H9 (cell line): ENCODE measurements at regions not wholly inside any gene's neighbourhood (a gene's known extent, or its start where the extent isn't known, plus 50 kb on each side); places are given as distances from the start of the nearest gene placed in this dataset.

Source experiments
- DNase-seq: peaks from one replicate; pipeline ENCODE4 v3.0.0-alpha.2; 2017
- H2AFZ ChIP-seq: one replicate; pipeline ENCODE4 v1.6.1; 2013; ENCODE audit warnings: mild to moderate bottlenecking, low read length, control low read depth, moderate library complexity
- H2AK5ac ChIP-seq: 2 replicates; pipeline ENCODE4 v1.6.1; 2013; ENCODE audit warnings: low read length, control low read depth, mixed read lengths; ENCODE audit not compliant: insufficient read length
- H2BK120ac ChIP-seq: one replicate; pipeline ENCODE4 v1.6.1; 2013; ENCODE audit warnings: low read depth, mild to moderate bottlenecking, low read length, control low read depth, inconsistent platforms; ENCODE audit not compliant: poor library complexity, severe bottlenecking
- H2BK12ac ChIP-seq: 2 replicates; pipeline ENCODE4 v1.6.1; 2013; ENCODE audit warnings: low read length, control low read depth, mixed read lengths, low read depth; ENCODE audit not compliant: insufficient read length
- H2BK15ac ChIP-seq: 2 replicates; pipeline ENCODE4 v1.6.1; 2013; ENCODE audit warnings: low read depth, low read length, control low read depth
- H2BK20ac ChIP-seq: one replicate; pipeline ENCODE4 v1.6.1; 2013; ENCODE audit warnings: low read depth, mild to moderate bottlenecking, low read length, control low read depth, inconsistent platforms; ENCODE audit not compliant: poor library complexity, severe bottlenecking
- H2BK5ac ChIP-seq: 2 replicates; pipeline ENCODE4 v1.6.1; 2013; ENCODE audit warnings: low read length, control low read depth, mixed read lengths; ENCODE audit not compliant: insufficient read length
- H3K14ac ChIP-seq: 2 replicates; pipeline ENCODE4 v1.6.1; 2013; ENCODE audit warnings: low read length, control low read depth; ENCODE audit not compliant: insufficient read depth
- H3K18ac ChIP-seq: 2 replicates; pipeline ENCODE4 v1.6.1; 2013; ENCODE audit warnings: low read depth, mild to moderate bottlenecking, mixed read lengths, low read length, control low read depth; ENCODE audit not compliant: insufficient read length
- H3K23ac ChIP-seq: 2 replicates; pipeline ENCODE4 v1.6.1; 2013; ENCODE audit warnings: low read length, control low read depth, mixed read lengths, low read depth; ENCODE audit not compliant: insufficient read length
- H3K23me2 ChIP-seq: 2 replicates; pipeline ENCODE4 v1.6.1; 2013; ENCODE audit warnings: low read depth, mild to moderate bottlenecking, mixed read lengths, low read length, control low read depth; ENCODE audit not compliant: insufficient read length, poor library complexity, severe bottlenecking
- H3K27ac ChIP-seq: 2 replicates; pipeline ENCODE4 v1.5.1; 2013; ENCODE audit warnings: low read length, control low read depth, mixed read lengths, low read depth; ENCODE audit not compliant: insufficient read length
- H3K27me3 ChIP-seq: 2 replicates; pipeline ENCODE4 v1.6.1; 2013; ENCODE audit warnings: low read length, control low read depth, inconsistent platforms; ENCODE audit not compliant: insufficient read depth
- H3K4ac ChIP-seq: 2 replicates; pipeline ENCODE4 v1.6.1; 2013; ENCODE audit warnings: low read depth, mild to moderate bottlenecking, control low read depth, inconsistent platforms, low read length, moderate library complexity
- H3K4me1 ChIP-seq: 2 replicates; pipeline ENCODE4 v1.6.1; 2013; ENCODE audit warnings: low read length, control low read depth, inconsistent platforms; ENCODE audit not compliant: insufficient read depth
- H3K4me2 ChIP-seq: 2 replicates; pipeline ENCODE4 v1.6.1; 2013; ENCODE audit warnings: low read length, control low read depth, mixed read lengths; ENCODE audit not compliant: insufficient read length, insufficient read depth
- H3K56ac ChIP-seq: 2 replicates; pipeline ENCODE4 v1.6.1; 2013; ENCODE audit warnings: low read depth, mild to moderate bottlenecking, mixed read lengths, low read length, control low read depth; ENCODE audit not compliant: insufficient read length
- H3K79me1 ChIP-seq: 2 replicates; pipeline ENCODE4 v1.6.1; 2013; ENCODE audit warnings: low read depth, mild to moderate bottlenecking, moderate library complexity, low read length, control low read depth, inconsistent platforms; ENCODE audit not compliant: insufficient read depth, poor library complexity, severe bottlenecking
- H3K79me2 ChIP-seq: 2 replicates; pipeline ENCODE4 v1.6.1; 2013; ENCODE audit warnings: low read length, control low read depth, inconsistent platforms; ENCODE audit not compliant: insufficient read depth
- H3K9ac ChIP-seq: 2 replicates; pipeline ENCODE4 v1.6.1; 2013; ENCODE audit warnings: low read length, control low read depth, mixed read lengths; ENCODE audit not compliant: insufficient read length; ENCODE audit errors: extremely low read depth
- H3K9me3 ChIP-seq: one replicate; pipeline ENCODE4 v1.6.1; 2013; ENCODE audit warnings: low read depth, low read length, inconsistent platforms; ENCODE audit not compliant: control insufficient read depth
- H3T11ph ChIP-seq: one replicate; pipeline ENCODE4 v1.6.1; 2013; ENCODE audit warnings: mild to moderate bottlenecking, low read length, control low read depth, inconsistent platforms
- H4K20me1 ChIP-seq: one replicate; pipeline ENCODE4 v1.6.1; 2013; ENCODE audit not compliant: control insufficient read depth, insufficient read length, insufficient read depth
- H4K5ac ChIP-seq: 2 replicates; pipeline ENCODE4 v1.6.1; 2013; ENCODE audit warnings: low read depth, mild to moderate bottlenecking, mixed read lengths, low read length, control low read depth; ENCODE audit not compliant: insufficient read length
- H4K8ac ChIP-seq: replicated peaks from 2 replicates; pipeline ENCODE4 v1.6.1; 2013; ENCODE audit warnings: low read length, control low read depth, mixed read lengths, low read depth; ENCODE audit not compliant: insufficient read length
- H4K91ac ChIP-seq: 2 replicates; pipeline ENCODE4 v1.6.1; 2013; ENCODE audit warnings: low read depth, mild to moderate bottlenecking, moderate library complexity, mixed read lengths, low read length, control low read depth; ENCODE audit not compliant: insufficient read length
- H3K27ac Mint-ChIP-seq, 3 experiments: 2 replicates in 2 of 3; 3 replicates in 1 of 3; pipeline ENCODE4 v1.8.0; 2020 to 2021; ENCODE audit warnings: mixed read lengths in 3 of 3, mild to moderate bottlenecking in 1 of 3, moderate library complexity in 1 of 3
- H3K27me3 Mint-ChIP-seq: 2 replicates; pipeline ENCODE4 v1.8.0; 2021; ENCODE audit warnings: low read depth, mild to moderate bottlenecking, moderate library complexity, mixed read lengths
- H3K36me3 Mint-ChIP-seq, 3 experiments: 2 replicates in 2 of 3; 3 replicates in 1 of 3; pipeline ENCODE4 v1.8.0; 2020 to 2021; ENCODE audit warnings: low read depth in 3 of 3, mixed read lengths in 3 of 3; ENCODE audit not compliant: insufficient read depth in 1 of 3
- H3K4me1 Mint-ChIP-seq, 2 experiments: 2 replicates each; pipeline ENCODE4 v1.8.0; 2020; ENCODE audit warnings: mixed read lengths in 2 of 2
- H3K4me3 Mint-ChIP-seq, 2 experiments: 2 replicates in 1 of 2; 3 replicates in 1 of 2; pipeline ENCODE4 v1.8.0; 2020 to 2021; ENCODE audit warnings: mild to moderate bottlenecking in 2 of 2, mixed read lengths in 2 of 2, moderate library complexity in 1 of 2
- H3K9me3 Mint-ChIP-seq, 2 experiments: 2 replicates in 1 of 2; 3 replicates in 1 of 2; pipeline ENCODE4 v1.8.0; 2020; ENCODE audit warnings: mild to moderate bottlenecking in 2 of 2, mixed read lengths in 2 of 2, moderate library complexity in 1 of 2
- CTCF ChIP-seq: fragments of 200-600 bp; sonication (generic); conservative IDR thresholded peaks from 3 replicates; pipeline ENCODE4 v1.8.0; 2021; ENCODE audit warnings: antibody characterized with exemption, mild to moderate bottlenecking

GRCh38 chr2:83725735-83726134 lies 733.3 kb downstream of the SUCLG1 start:
- no peaks in the 10 kb centered on the region for H3K23me2 ChIP-seq
- Mint-ChIP-seq H3K9me3 (peaks cover 0 to 4% of the 10 kb centered on the region in 2 experiments; a peak in 3 of 5 replicates), H3K36me3 (0 out of 7 replicates have a peak, but pooled peaks cover 0 to 13% (median 0%) of the 10 kb centered on the region in 3 experiments), H3K4me3 (no peak overlapping the region), H3K27ac (no peak overlapping the region), H3K27me3 (no peaks in the 10 kb centered on the region), H3K4me1 (no peaks in the 10 kb centered on the region)
- H3K18ac ChIP-seq: no peak overlapping the region
- no peaks in the 10 kb centered on the region for H3K27me3 ChIP-seq
- no peak overlapping the region for H3K9ac ChIP-seq
- no peak overlapping the region for H4K91ac ChIP-seq
- H3K4me1 ChIP-seq: no peaks in the 10 kb centered on the region
- no peak overlapping the region for H2BK120ac ChIP-seq
- H2BK15ac ChIP-seq: no peak overlapping the region
- no peak overlapping the region for H2BK5ac ChIP-seq
- H4K5ac ChIP-seq: no peak overlapping the region
- no peak overlapping the region for H3K56ac ChIP-seq
- no peak overlapping the region for H4K8ac ChIP-seq
- no peak for TF ChIP-seq CTCF
- no peak overlapping the region for H3K23ac ChIP-seq
- H2AK5ac ChIP-seq: no peak overlapping the region
- no peak overlapping the region for H3K4me2 ChIP-seq
- no peak overlapping the region for H3K4ac ChIP-seq
- no peak overlapping the region for H3K14ac ChIP-seq
- H3K9me3 ChIP-seq: no peaks in the 10 kb centered on the region
- no peak overlapping the region for H3K27ac ChIP-seq
- no peak overlapping the region for H3T11ph ChIP-seq
- no peak for DNase-seq
- H2AFZ ChIP-seq: no peak overlapping the region
- no peaks in the 10 kb centered on the region for H3K79me1 ChIP-seq
- no peak overlapping the region for H2BK20ac ChIP-seq
- no peaks in the 10 kb centered on the region for H3K79me2 ChIP-seq
- no peaks in the 10 kb centered on the region for H4K20me1 ChIP-seq
- H2BK12ac ChIP-seq: no peak overlapping the region
